ENCODE measurements at regions not wholly inside any gene's neighbourhood (a gene's known extent, or its start where the extent isn't known, plus 50 kb on each side); places are given as distances from the start of the nearest gene placed in this dataset.

- no peak for TF ChIP-seq GATA2 (IDR thresholded peaks at IDR 0.05; ENCODE audit: low read depth, low read length)
- no peak for TF ChIP-seq GATA3 (IDR thresholded peaks at IDR 0.05; ENCODE audit: low read depth, low read length)
These were observed 159.7 kb upstream of the FREM2 start for GRCh38 chr13:38527140-38527539.
